Activated B cell treated with CpG ODN at 0.5 μM for 24 hours (primary cell): ENCODE measurements at regions not wholly inside any gene's neighbourhood (a gene's known extent, or its start where the extent isn't known, plus 50 kb on each side); places are given as distances from the start of the nearest gene placed in this dataset.

ENCODE experiments used
- ATAC-seq: fragments of 200-7000 bp; cut with Tn5 transposase; one replicate; pipeline ENCODE4 v1.10.0; 2021; ENCODE audit warnings: low read depth, mild to moderate bottlenecking, moderate library complexity
- CTCF ChIA-PET: fragments of 350-600 bp; sonication (Branson Sonifier 250); formaldehyde crosslinking; loops from one replicate; lab custom pipeline; 2021; ENCODE audit warnings: antibody characterized with exemption; lab: Charles Lee
- POLR2A ChIA-PET: fragments of 350-600 bp; sonication (Branson Sonifier 250); formaldehyde crosslinking; loops from one replicate; lab custom pipeline; 2021; ENCODE audit warnings: antibody characterized with exemption; lab: Charles Lee
- DNase-seq: peaks from one replicate; pipeline ENCODE4 v3.0.0; 2022
- H3K27ac Mint-ChIP-seq: one replicate; pipeline ENCODE4 v1.8.0; 2020; ENCODE audit warnings: mixed read lengths
- H3K27me3 Mint-ChIP-seq: one replicate; pipeline ENCODE4 v1.8.0; 2021; ENCODE audit warnings: mixed read lengths
- H3K36me3 Mint-ChIP-seq: one replicate; pipeline ENCODE4 v1.8.0; 2021; ENCODE audit warnings: low read depth, mixed read lengths
- H3K4me1 Mint-ChIP-seq: one replicate; pipeline ENCODE4 v1.8.0; 2021; ENCODE audit warnings: mixed read lengths
- H3K4me3 Mint-ChIP-seq: one replicate; pipeline ENCODE4 v1.8.0; 2020; ENCODE audit warnings: mild to moderate bottlenecking, mixed read lengths
- H3K9me3 Mint-ChIP-seq: one replicate; pipeline ENCODE4 v1.8.0; 2020; ENCODE audit warnings: mixed read lengths
- CTCF ChIP-seq: fragments of 200-600 bp; IDR thresholded peaks from one replicate; pipeline ENCODE4 v1.8.0; 2022; ENCODE audit warnings: antibody characterized with exemption, mild to moderate bottlenecking
- intact Hi-C: fragments of 100-400 bp; cut with micrococcal nuclease; formaldehyde crosslinking; loops from one replicate; pipeline ENCODE4 v1.15.1; 2024

GRCh38 chr11:119990309-119991021, 147.4 kb downstream of the TRIM29 start:
- H3K4me1 Mint-ChIP-seq, result no peaks in the 10 kb centered on the region
- no peaks in the 10 kb centered on the region for H3K36me3 Mint-ChIP-seq
- no peak overlapping the region for H3K27ac Mint-ChIP-seq
- ATAC-seq, result no peak
- no peak overlapping the region for H3K4me3 Mint-ChIP-seq
- TF ChIP-seq CTCF, result no peak
- intact Hi-C loops, result no loop called here
- DNase-seq, result no peak
- ChIA-PET POLR2A (no interaction called here), CTCF (no interaction called here)
- H3K9me3 Mint-ChIP-seq, result no peaks in the 10 kb centered on the region
- H3K27me3 Mint-ChIP-seq, result peaks cover 18% of the 10 kb centered on the region

GRCh38 chr11:119989159-119989821, 148.6 kb downstream of the TRIM29 start:
- ATAC-seq (no peak), DNase-seq (no peak)
- POLR2A ChIA-PET, result no interaction called here
- Mint-ChIP-seq H3K27me3 (peaks cover 17% of the 10 kb centered on the region), H3K9me3 (no peaks in the 10 kb centered on the region), H3K36me3 (no peaks in the 10 kb centered on the region), H3K27ac (no peak overlapping the region), H3K4me3 (no peak overlapping the region), H3K4me1 (no peaks in the 10 kb centered on the region)
- intact Hi-C loops, result no loop called here
- CTCF ChIA-PET, result no interaction called here
- TF ChIP-seq CTCF, result no peak

- no peaks in the 10 kb centered on the region for H3K9me3 Mint-ChIP-seq
- H3K4me3 Mint-ChIP-seq, result no peak overlapping the region
- no peaks in the 10 kb centered on the region for H3K36me3 Mint-ChIP-seq
- H3K27ac Mint-ChIP-seq, result no peak overlapping the region
- no peak for TF ChIP-seq CTCF
- peaks cover 13% of the 10 kb centered on the region for H3K27me3 Mint-ChIP-seq
- CTCF ChIA-PET, result no interaction called here
- POLR2A ChIA-PET, result no interaction called here
- intact Hi-C loops, result no loop called here
- no peaks in the 10 kb centered on the region for H3K4me1 Mint-ChIP-seq
- ATAC-seq, result no peak
- DNase-seq, result no peak
Observed at GRCh38 chr11:119985551-119985950, 152.4 kb downstream of the TRIM29 start.

GRCh38 chr11:119983816-119984215, 154.1 kb downstream of the TRIM29 start:
- no peak overlapping the region for H3K27ac Mint-ChIP-seq
- TF ChIP-seq CTCF, result no peak
- ChIA-PET CTCF (no interaction called here), POLR2A (no interaction called here)
- no peaks in the 10 kb centered on the region for H3K36me3 Mint-ChIP-seq
- H3K9me3 Mint-ChIP-seq, result no peaks in the 10 kb centered on the region
- DNase-seq (no peak), ATAC-seq (no peak)
- H3K27me3 Mint-ChIP-seq, result peaks cover 6% of the 10 kb centered on the region
- no peaks in the 10 kb centered on the region for H3K4me1 Mint-ChIP-seq
- intact Hi-C loops, result no loop called here
- H3K4me3 Mint-ChIP-seq, result no peak overlapping the region

GRCh38 chr11:119983240-119983732, 154.6 kb downstream of the TRIM29 start:
- H3K4me3 Mint-ChIP-seq, result no peak overlapping the region

More at GRCh38 chr11:119983240-119983732, 154.6 kb downstream of the TRIM29 start:
- no peaks in the 10 kb centered on the region for H3K36me3 Mint-ChIP-seq
- H3K27me3 Mint-ChIP-seq, result peaks cover 6% of the 10 kb centered on the region
- POLR2A ChIA-PET, result no interaction called here
- H3K4me1 Mint-ChIP-seq, result no peaks in the 10 kb centered on the region
- intact Hi-C loops, result no loop called here
- TF ChIP-seq CTCF, result no peak
- no peak overlapping the region for H3K27ac Mint-ChIP-seq
- CTCF ChIA-PET, result no interaction called here
- ATAC-seq (no peak), DNase-seq (no peak)
- no peaks in the 10 kb centered on the region for H3K9me3 Mint-ChIP-seq
